ENCODE measurements at regions not wholly inside any gene's neighbourhood (a gene's known extent, or its start where the extent isn't known, plus 50 kb on each side); places are given as distances from the start of the nearest gene placed in this dataset.

GRCh38 chr1:213531369-213532310, 456.1 kb upstream of the PROX1 start:
- TF ChIP-seq EZH2 (IDR thresholded peaks at IDR 0.05; ENCODE audit: insufficient read depth, poor library complexity, severe bottlenecking) (no peak), EZH2phosphoT487 (IDR thresholded peaks at IDR 0.05; ENCODE audit: insufficient read depth, low read depth) (no peak)

All from GM23248 (cell line).